AG04450 (cell line): ENCODE measurements at regions not wholly inside any gene's neighbourhood (a gene's known extent, or its start where the extent isn't known, plus 50 kb on each side); places are given as distances from the start of the nearest gene placed in this dataset.
"Not testable (repeated sequence)": the region's sequence is repeated elsewhere in the genome, so short reads cannot be mapped to it uniquely, and the experiment has no call there.

Experiments
- CTCF ChIA-PET: fragments of 300-600, 350-600 bp; formaldehyde crosslinking; extraction: SDS; loops from one replicate; lab custom pipeline; 2022; ENCODE audit warnings: antibody characterized with exemption, inconsistent platforms; lab: Charles Lee
- POLR2A ChIA-PET: fragments of 350-600 bp; formaldehyde crosslinking; extraction: SDS; loops from one replicate; lab custom pipeline; 2021; ENCODE audit warnings: antibody characterized with exemption, inconsistent platforms; lab: Yijun Ruan, JAX
- DNase-seq: peaks from one replicate; pipeline ENCODE4 v3.0.0-alpha.2; 2011; ENCODE audit warnings: low read depth, low spot score
- H3K27ac ChIP-seq: one replicate; pipeline ENCODE4 v1.5.1; 2012; ENCODE audit warnings: low read depth, low read length, control low read depth
- H3K27me3 ChIP-seq: one replicate; pipeline ENCODE4 v1.6.0; 2012; ENCODE audit warnings: low read length; ENCODE audit not compliant: control insufficient read depth, insufficient read depth
- H3K4me3 ChIP-seq: 2 replicates; pipeline ENCODE4 v1.5.1; 2011; ENCODE audit warnings: mild to moderate bottlenecking, low read depth, low read length, control low read depth
- H3K9me3 ChIP-seq: 2 replicates; pipeline ENCODE4 v1.5.1; 2012; ENCODE audit warnings: low read length; ENCODE audit not compliant: control insufficient read depth, insufficient read depth
- CTCF ChIP-seq: IDR thresholded peaks from 2 replicates; pipeline ENCODE4 v1.5.1; 2011; ENCODE audit warnings: low read depth, low read length, control low read depth, inconsistent platforms

GRCh38 chr12:33093534-33093933 lies 197.0 kb upstream of the PKP2 start:
- Histone ChIP-seq H3K27me3 (no peaks in the 10 kb centered on the region), H3K4me3 (no peak overlapping the region), H3K27ac (no peak overlapping the region), H3K9me3 (peaks cover 6% of the 10 kb centered on the region; the same call in 1 of the 2 replicates)
- no peak for DNase-seq
- CTCF ChIA-PET: no interaction called here
- no peak for TF ChIP-seq CTCF
- POLR2A ChIA-PET: no interaction called here

GRCh38 chr12:33087876-33088275 lies 191.3 kb upstream of the PKP2 start:
- peaks cover 14% of the 10 kb centered on the region; the same call in 1 of the 2 replicates for H3K9me3 ChIP-seq
- POLR2A ChIA-PET, CTCF ChIA-PET, DNase-seq, H3K4me3 ChIP-seq, H3K27me3 ChIP-seq, H3K27ac ChIP-seq: not testable (repeated sequence)

GRCh38 chr12:33076401-33076800 lies 179.8 kb upstream of the PKP2 start:
- DNase-seq, POLR2A ChIA-PET, CTCF ChIA-PET, H3K4me3 ChIP-seq, H3K27ac ChIP-seq, H3K27me3 ChIP-seq: not testable (repeated sequence)
- peaks cover 16% of the 10 kb centered on the region for H3K9me3 ChIP-seq

- DNase-seq, POLR2A ChIA-PET, H3K27me3 ChIP-seq, H3K4me3 ChIP-seq, H3K27ac ChIP-seq, CTCF ChIA-PET: not testable (repeated sequence)
- H3K9me3 ChIP-seq: peaks cover 16% of the 10 kb centered on the region
Observed at GRCh38 chr12:33075130-33075766, 178.7 kb upstream of the PKP2 start.

GRCh38 chr12:33061844-33062243 lies 165.3 kb upstream of the PKP2 start:
- CTCF ChIA-PET: no interaction called here

GRCh38 chr12:33054371-33054770 lies 157.8 kb upstream of the PKP2 start:
- ChIA-PET POLR2A (no interaction called here), CTCF (no interaction called here)
- no peak for DNase-seq
- TF ChIP-seq CTCF: no peak
- Histone ChIP-seq H3K27ac (no peak overlapping the region), H3K27me3 (no peaks in the 10 kb centered on the region), H3K4me3 (no peak overlapping the region), H3K9me3 (peaks cover 25% of the 10 kb centered on the region)

More at GRCh38 chr12:33061844-33062243, 165.3 kb upstream of the PKP2 start:
- DNase-seq: no peak
- Histone ChIP-seq H3K27ac (no peak overlapping the region), H3K27me3 (no peaks in the 10 kb centered on the region), H3K4me3 (no peak overlapping the region), H3K9me3 (peaks cover 23% of the 10 kb centered on the region; the same call in 1 of the 2 replicates)
- TF ChIP-seq CTCF: no peak
- POLR2A ChIA-PET: no interaction called here
